A673 (cell line): ENCODE measurements at regions not wholly inside any gene's neighbourhood (a gene's known extent, or its start where the extent isn't known, plus 50 kb on each side); places are given as distances from the start of the nearest gene placed in this dataset.

ENCODE experiments used
- EZH2 ChIP-seq: fragments of 200-600 bp; sonication (generic); IDR thresholded peaks from 2 replicates; pipeline ENCODE4 v1.6.1; 2017; ENCODE audit warnings: borderline replicate concordance, low read depth, mild to moderate bottlenecking, mixed read lengths, antibody characterized with exemption, low read length; ENCODE audit not compliant: poor library complexity, severe bottlenecking
- TF ChIP-seq, protein P1 (sequence below): fragments of 300-800, 200-600 bp; sonication (generic); conservative IDR thresholded peaks from 2 replicates; pipeline ENCODE4 v1.5.1; 2017; ENCODE audit warnings: low read depth, mild to moderate bottlenecking, antibody characterized with exemption, low read length, moderate library complexity, mixed read lengths

DNA sequence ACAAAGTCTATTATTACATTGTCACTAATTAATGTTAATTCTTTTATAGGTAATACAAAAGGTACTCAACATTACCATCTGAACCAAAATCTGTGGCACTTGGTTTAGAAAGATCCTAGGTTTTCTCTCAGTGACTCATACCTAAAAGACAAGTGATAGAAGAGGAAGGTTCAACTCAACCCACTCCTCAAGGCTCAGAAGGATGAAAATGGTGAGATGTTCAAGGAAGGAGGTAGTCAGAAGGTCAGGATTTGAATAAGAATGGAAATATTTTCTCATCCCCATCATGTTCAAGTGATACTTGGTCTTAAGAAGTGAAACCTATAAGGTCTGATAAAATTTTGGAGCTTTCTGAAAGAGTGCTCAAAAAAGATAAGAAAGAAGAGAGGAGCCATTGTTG is 86.4 kb upstream of the FBXO11 start:
- TF ChIP-seq, protein P1, sequence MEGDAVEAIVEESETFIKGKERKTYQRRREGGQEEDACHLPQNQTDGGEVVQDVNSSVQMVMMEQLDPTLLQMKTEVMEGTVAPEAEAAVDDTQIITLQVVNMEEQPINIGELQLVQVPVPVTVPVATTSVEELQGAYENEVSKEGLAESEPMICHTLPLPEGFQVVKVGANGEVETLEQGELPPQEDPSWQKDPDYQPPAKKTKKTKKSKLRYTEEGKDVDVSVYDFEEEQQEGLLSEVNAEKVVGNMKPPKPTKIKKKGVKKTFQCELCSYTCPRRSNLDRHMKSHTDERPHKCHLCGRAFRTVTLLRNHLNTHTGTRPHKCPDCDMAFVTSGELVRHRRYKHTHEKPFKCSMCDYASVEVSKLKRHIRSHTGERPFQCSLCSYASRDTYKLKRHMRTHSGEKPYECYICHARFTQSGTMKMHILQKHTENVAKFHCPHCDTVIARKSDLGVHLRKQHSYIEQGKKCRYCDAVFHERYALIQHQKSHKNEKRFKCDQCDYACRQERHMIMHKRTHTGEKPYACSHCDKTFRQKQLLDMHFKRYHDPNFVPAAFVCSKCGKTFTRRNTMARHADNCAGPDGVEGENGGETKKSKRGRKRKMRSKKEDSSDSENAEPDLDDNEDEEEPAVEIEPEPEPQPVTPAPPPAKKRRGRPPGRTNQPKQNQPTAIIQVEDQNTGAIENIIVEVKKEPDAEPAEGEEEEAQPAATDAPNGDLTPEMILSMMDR = no peak
- no peak for TF ChIP-seq EZH2
